GM18502 (cell line): ENCODE measurements at regions not wholly inside any gene's neighbourhood (a gene's known extent, or its start where the extent isn't known, plus 50 kb on each side); places are given as distances from the start of the nearest gene placed in this dataset.
"Not testable (repeated sequence)": the region's sequence is repeated elsewhere in the genome, so short reads cannot be mapped to it uniquely, and the experiment has no call there.

ENCODE experiments used
- ATAC-seq: cut with Tn5 transposase; IDR thresholded peaks from one replicate; pipeline ENCODE4 v1.9.1; 2021; ENCODE audit warnings: mild to moderate bottlenecking; ENCODE audit not compliant: unreplicated experiment, poor library complexity

DNA sequence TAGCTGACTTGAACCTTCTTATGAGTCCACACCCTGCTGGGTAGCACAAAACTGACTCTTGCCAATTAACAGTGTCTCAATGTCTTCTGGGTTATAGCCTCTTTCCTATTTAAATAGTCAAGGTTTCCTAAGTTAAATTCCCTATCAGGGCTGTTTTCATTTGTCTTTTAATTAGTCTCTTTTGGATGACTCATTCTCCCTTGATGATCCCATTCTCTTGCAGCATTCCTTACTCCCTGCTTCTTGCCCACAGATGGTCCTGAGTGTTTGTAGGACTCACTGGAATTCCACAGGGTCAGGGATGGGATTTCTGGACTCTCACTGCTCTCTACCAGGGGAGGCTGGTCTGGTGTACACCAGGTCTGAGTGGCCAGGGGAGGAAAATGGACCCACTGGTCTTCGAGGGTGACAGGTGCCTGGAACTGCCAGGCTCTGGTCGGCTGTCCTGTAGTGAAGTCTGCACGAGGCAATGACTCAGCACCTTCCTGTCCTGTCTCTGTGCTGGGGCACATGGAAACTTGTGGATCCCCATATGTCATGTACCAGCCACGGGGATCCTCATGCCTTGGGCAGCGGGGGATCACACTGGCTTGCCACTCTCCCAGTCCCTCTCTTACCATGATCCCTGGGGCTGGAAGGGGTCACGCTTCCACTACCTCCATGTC, 236.5 kb upstream of the PELI2 start:
- no peak for ATAC-seq

- no peak for ATAC-seq
These were observed 233.4 kb upstream of the PELI2 start for GRCh38 chr14:55884819-55885218.

DNA sequence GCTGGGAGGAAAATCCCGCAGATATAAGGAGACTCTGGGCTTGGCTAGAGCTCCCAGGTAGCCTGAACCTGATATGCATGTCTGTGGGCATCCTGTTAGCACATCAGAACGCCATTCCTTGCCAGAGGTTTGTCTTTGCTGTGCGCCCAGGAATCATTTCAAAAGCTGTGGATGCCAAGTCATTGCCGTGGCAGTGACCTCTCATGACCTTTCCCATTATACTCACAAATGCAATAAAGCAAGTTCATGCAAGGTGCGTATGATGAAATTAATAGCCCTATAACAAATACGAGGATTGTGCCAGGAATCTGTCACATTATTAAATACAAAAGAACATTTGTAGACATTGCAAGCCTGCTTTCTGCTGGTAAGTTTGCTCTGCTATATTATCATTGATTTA, 229.1 kb upstream of the PELI2 start:
- no peak for ATAC-seq

GRCh38 chr14:55891692-55892091, 226.5 kb upstream of the PELI2 start:
- ATAC-seq: no peak

GRCh38 chr14:55892906-55893305, 225.3 kb upstream of the PELI2 start:
- no peak for ATAC-seq

DNA sequence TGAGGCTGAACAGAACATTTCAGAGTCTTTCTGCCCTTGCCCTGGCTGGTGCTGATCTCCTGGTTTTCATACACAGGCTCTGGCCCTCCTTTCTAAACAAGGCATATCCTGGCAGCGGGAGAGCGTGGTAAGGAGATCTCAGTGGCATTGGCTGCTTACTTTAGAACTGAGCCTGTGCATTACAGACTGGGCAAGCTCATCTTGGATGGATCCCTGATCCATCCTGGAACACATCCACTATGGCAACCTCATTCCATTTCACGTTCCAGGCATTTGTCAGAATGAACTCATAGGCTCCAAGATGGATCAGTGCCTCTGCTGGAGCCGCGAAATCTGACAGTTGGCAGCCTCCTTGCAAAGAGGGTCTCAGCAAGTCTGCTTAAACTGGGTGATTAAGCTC, 224.5 kb upstream of the PELI2 start:
- no peak for ATAC-seq

DNA sequence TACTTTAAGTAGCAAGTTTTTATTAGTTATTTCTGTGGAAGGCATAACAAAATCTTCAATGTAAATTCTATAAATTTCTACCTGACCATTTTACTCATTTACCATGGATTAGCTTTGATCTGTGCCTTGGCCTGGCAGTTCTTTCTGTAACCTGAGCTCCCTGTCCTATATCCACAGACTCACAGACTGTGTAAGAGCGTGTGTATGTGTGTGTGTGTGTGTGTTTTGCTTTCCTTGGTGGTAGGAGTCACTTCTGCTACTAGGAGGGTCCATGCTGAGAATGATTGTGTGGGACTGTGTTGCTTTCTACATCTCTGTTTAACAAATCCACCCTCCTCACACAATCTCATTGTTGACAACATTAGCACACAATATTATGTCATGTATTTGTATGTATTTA, 221.2 kb upstream of the PELI2 start:
- no peak for ATAC-seq

DNA sequence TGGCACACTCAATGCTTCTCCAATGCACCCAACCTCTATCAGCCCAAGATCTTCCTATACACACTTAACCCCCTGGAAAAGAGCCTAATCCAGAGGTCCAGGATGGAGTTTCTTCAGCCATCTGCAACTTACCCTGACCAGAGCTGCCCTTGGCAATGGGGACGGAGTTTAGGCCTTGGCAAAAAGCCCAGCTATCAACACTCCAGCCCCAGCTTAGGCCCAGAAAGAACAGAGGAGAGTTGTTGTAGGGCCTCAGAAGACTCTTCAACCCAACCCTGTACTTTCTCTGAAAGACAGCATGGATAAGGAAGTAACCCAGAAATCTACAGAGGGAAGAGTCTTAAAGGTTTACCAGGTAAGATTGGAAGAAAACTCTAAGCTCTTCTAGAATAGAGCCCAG, 219.3 kb upstream of the PELI2 start:
- ATAC-seq: no peak

- no peak for ATAC-seq
These were observed 218.7 kb upstream of the PELI2 start for GRCh38 chr14:55899531-55899930.

DNA sequence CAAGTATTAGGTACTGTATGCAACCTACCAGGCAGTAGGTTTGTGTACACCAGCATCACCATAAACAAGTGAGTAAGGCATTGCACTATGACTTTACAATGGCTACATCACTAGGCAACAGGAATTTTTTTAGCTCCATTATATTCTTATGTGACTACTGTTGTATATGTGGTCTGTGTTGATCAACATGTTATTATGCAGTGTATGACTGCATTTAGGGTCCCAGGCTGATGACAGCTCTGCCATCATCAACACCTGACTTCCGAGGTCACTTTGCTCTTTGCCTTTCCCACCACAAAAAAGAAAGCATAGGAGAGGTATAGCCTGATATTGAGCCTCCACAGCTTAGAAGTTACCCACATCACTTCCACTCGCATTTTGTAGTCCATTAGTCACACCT, 217.5 kb upstream of the PELI2 start:
- no peak for ATAC-seq

- ATAC-seq: no peak
These were observed 216.9 kb upstream of the PELI2 start for GRCh38 chr14:55901291-55901690.

DNA sequence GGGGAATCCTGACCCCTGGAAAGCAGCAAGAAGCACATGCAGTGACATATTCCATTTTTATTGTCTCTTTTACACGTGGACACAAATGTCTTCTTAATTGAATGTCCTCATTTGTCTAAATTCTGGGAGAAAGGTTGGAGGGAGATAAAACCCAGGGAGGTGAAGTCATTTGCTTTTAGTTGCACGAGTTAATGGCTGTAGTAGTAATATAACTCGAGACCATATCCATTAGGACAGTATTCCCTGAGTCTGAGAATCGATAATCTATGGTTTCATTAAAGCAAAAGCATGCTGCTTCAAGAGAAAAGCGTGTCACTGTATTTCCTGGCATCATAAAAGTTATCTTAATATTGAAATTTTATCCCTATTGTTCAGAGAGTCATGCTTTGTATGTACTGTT, 216.0 kb upstream of the PELI2 start:
- ATAC-seq: no peak

- no peak for ATAC-seq
These were observed 214.1 kb upstream of the PELI2 start for GRCh38 chr14:55904086-55904485.

DNA sequence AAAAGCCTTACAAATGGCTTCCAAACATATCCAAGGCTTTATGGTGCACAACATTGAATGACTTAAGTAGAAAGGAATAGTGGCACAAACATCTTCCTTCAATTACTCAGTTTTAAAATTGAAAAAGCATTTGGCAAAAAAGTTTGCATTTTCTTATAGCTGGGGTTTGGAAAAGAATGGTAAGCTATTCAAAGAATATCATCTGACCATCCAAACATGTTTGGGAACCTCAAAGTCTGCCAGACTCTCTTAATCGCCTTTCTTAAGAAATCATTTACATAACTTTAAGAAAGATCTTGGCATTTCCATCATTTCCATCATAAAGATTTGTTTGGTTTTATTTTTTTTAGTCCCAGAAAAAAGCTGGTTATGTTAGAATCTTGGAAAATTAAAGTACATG, 210.1 kb upstream of the PELI2 start:
- no peak for ATAC-seq

- ATAC-seq: no peak
These were observed 208.3 kb upstream of the PELI2 start for GRCh38 chr14:55909879-55910278.

DNA sequence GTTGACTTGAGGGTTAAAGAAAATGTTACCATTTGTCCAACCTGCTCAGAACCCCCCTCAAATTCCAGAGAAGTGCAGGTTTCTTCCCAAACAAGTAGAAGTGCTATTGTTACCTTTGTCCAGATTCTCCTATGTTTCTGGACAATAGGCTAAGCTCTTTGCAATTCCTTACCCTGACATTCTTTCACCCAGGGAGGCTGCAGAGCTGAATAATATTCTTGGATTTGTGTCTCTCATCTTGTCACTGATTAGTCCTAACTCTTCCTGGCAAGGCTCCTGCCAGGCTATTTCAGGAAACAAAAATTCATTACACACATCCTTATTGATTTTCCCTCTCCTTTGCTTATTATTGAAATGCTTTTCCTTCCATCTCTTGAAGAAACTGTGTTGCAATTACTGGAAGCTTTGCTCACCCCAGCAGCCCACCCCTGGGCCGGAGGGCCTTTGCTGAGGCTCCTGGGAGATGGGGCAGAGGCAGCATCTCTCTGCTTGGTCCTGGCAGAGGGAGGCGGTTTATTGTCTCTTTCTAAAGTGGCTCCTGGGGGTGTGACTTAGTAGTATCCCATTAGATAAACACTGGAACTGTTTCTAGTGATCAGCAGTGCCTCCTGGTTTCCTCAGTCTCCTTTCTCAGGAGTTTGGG, 207.5 kb upstream of the PELI2 start:
- no peak for ATAC-seq

DNA sequence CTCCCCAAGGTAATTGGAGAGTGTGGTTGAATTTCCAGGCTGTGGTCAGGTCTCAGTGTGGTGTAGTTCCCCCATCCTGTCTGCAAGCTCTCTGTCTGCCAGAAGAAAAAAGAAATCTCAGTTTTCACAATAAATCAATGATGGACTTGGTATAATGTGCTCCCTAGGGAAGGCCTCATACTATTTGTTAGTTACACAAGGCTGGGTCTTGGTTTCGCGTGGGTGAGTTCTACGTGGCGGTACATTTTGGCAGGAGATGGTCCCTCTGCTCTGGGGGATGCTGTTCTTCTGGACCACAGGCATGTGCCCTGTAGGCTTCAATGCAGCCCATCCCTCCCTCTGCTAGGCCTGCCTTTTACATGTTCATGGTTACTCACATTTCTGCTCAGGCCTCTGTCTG, 206.4 kb upstream of the PELI2 start:
- ATAC-seq: no peak

- no peak for ATAC-seq
These were observed 205.9 kb upstream of the PELI2 start for GRCh38 chr14:55912344-55912743.

GRCh38 chr14:55913324-55914025, 204.7 kb upstream of the PELI2 start:
- ATAC-seq: no peak

DNA sequence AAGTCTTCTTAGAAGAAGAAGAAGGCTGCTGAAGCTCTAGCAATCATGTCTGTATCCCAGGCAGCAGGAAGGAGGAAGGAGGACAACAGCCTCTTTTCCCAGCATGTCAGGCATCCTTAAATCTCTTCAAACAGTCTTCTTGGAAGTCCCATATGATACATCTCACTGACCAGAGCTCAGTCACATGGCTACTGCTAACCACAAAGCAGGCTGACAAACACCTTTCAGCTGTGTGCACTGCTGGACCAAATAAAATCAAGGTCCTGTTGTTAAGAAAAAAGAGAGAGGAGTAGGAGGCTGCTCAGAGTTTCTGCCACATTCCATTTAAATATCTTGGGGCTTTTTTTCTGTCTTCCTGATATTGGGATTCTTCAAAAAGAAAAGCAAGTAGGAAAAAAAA, 203.4 kb upstream of the PELI2 start:
- ATAC-seq: no peak

GRCh38 chr14:55915456-55915855, 202.8 kb upstream of the PELI2 start:
- ATAC-seq: no peak

DNA sequence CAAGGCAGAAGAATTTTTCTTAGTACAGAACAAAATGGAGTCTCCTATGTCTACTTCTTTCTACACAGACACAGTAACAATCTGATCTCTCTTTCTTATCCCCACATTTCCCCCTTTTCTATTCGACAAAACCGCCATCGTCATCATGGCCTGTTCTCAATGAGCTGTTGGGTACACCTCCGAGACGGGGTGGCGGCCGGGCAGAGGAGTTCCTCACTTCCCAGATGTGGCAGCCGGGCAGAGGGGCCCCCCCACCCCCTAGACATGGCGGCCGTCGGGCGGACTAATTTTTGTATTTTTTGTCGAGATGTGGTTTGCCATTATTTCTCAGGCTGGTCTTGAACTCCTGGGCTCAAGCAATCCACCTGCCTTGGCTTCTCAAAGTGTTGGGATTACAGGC, 198.4 kb upstream of the PELI2 start:
- not testable (repeated sequence) for ATAC-seq
